Stomach (tissue), 8 donors: ENCODE measurements at regions not wholly inside any gene's neighbourhood (a gene's known extent, or its start where the extent isn't known, plus 50 kb on each side); places are given as distances from the start of the nearest gene placed in this dataset.

Source experiments
- DNase-seq, 2 donors: peaks; one replicate each; pipeline versions ENCODE4 v3.0.0 to v3.0.0-alpha.2; 2013 to 2019
- H3K27ac ChIP-seq, 5 donors: fragments of 200-600 bp in 4 of 5; sonication (generic) in 4 of 5; one replicate each; pipeline ENCODE4 v1.5.1; 2013 to 2019; ENCODE audit warnings: mild to moderate bottlenecking in 1 of 5, moderate library complexity in 1 of 5
- H3K27me3 ChIP-seq, 3 donors: fragments of 200-600 bp; sonication (generic); one replicate each; pipeline ENCODE4 v1.5.1; 2017 to 2019; ENCODE audit warnings: mixed run types in 1 of 3
- H3K36me3 ChIP-seq, 4 donors: fragments of 200-600 bp; sonication (generic); 1 replicate in 3 of 4; 2 replicates in 1 of 4; pipeline ENCODE4 v1.5.1; 2016 to 2019
- H3K4me1 ChIP-seq, 4 donors: fragments of 200-600 bp; sonication (generic); one replicate each; pipeline ENCODE4 v1.5.1; 2016 to 2019
- H3K4me3 ChIP-seq, 4 donors: fragments of 200-600 bp; sonication (generic) in 3 of 4; one replicate each; pipeline ENCODE4 v1.5.1; 2016 to 2019; ENCODE audit warnings: mild to moderate bottlenecking in 1 of 4
- H3K9me3 ChIP-seq, 4 donors: fragments of 200-600 bp; sonication (generic); one replicate each; pipeline ENCODE4 v1.5.1; 2016 to 2019
- CTCF ChIP-seq, 7 experiments: fragments of 450-650 bp in 4 of 7; fragments of 200-600 bp in 3 of 7; sonication (generic) in 3 of 7; IDR thresholded peaks; one replicate each; pipeline ENCODE4 v1.5.1; 2016 to 2019; ENCODE audit warnings: antibody characterized with exemption in 7 of 7, control low read depth in 2 of 7, mild to moderate bottlenecking in 1 of 7
- EP300 ChIP-seq: sonication (generic); formaldehyde crosslinking; IDR thresholded peaks from one replicate; pipeline ENCODE4 v1.6.1; 2017; ENCODE audit warnings: antibody characterized with exemption
- POLR2A ChIP-seq, 4 donors: fragments of 450-650 bp; IDR thresholded peaks; one replicate each; pipeline ENCODE4 v1.6.1; 2016; ENCODE audit warnings: antibody characterized with exemption in 4 of 4, control low read depth in 2 of 4, mild to moderate bottlenecking in 1 of 4, moderate library complexity in 1 of 4
- POLR2AphosphoS5 ChIP-seq, 3 donors: sonication (generic); formaldehyde crosslinking; IDR thresholded peaks; one replicate each; pipeline ENCODE4 v1.6.1; 2016; ENCODE audit warnings: antibody characterized with exemption in 3 of 3
- WGBS, 5 donors: extraction: QIAGEN DNeasy Blood & Tissue Kit in 3 of 5; methylation state at CpG; one replicate each; pipeline versions ENCODE4 v1.1.5 to v1.1.7; 2013 to 2018; 5-methylcytosine and 5-hydroxymethylcytosine counted together
- intact Hi-C: fragments of 100-400 bp; cut with DNase I; formaldehyde crosslinking; loops from one replicate; pipeline ENCODE4 v1.15.1; 2023; ENCODE audit warnings: low total_unique reads
- donor health status: healthy with polysubstance abuse.
- donor health status: Bipolar disorder and iron deficiency.
- donor health status: healthy.

- H3K4me3 ChIP-seq: no peak overlapping the region
- no peaks in the 10 kb centered on the region for H3K4me1 ChIP-seq
- DNase-seq: no peak
- no peak overlapping the region for H3K27ac ChIP-seq
- no peaks in the 10 kb centered on the region for H3K36me3 ChIP-seq
- WGBS, 5 donors: 86 to 90% (median 90%) methylated on average over 10 of the region's 10 CpGs
- intact Hi-C loops: no loop called here
- peaks cover 0 to 7% (median 4%) of the 10 kb centered on the region in 3 donors for H3K27me3 ChIP-seq
- H3K9me3 ChIP-seq: no peaks in the 10 kb centered on the region
- no peak for TF ChIP-seq POLR2A (IDR thresholded peaks at IDR 0.05)
- no peak for TF ChIP-seq EP300
- no peak for TF ChIP-seq POLR2AphosphoS5 (IDR thresholded peaks at IDR 0.05)
- no peak for TF ChIP-seq CTCF (IDR thresholded peaks at IDR 0.05)
Measured at GRCh38 chr20:48096957-48097890, 311.9 kb upstream of the SULF2 start.

- WGBS, 5 donors: 87 to 95% (median 92%) methylated on average over 12 of the region's 12 CpGs
- no peak overlapping the region for H3K4me3 ChIP-seq
- no peak for DNase-seq
- H3K9me3 ChIP-seq: no peaks in the 10 kb centered on the region
- no peaks in the 10 kb centered on the region for H3K4me1 ChIP-seq
- no peaks in the 10 kb centered on the region for H3K36me3 ChIP-seq
- H3K27ac ChIP-seq: no peak overlapping the region
- intact Hi-C loops: no loop called here
- TF ChIP-seq EP300 (no peak), CTCF (IDR thresholded peaks at IDR 0.05) (no peak), POLR2A (IDR thresholded peaks at IDR 0.05) (no peak), POLR2AphosphoS5 (IDR thresholded peaks at IDR 0.05) (no peak)
- peaks cover 0 to 7% (median 5%) of the 10 kb centered on the region in 3 donors for H3K27me3 ChIP-seq
Measured at GRCh38 chr20:48096212-48096875, 311.1 kb upstream of the SULF2 start.

- WGBS, 5 donors: 80 to 86% (median 85%) methylated on average over 7 of the region's 7 CpGs
- Histone ChIP-seq H3K36me3 (no peaks in the 10 kb centered on the region), H3K9me3 (no peaks in the 10 kb centered on the region), H3K4me3 (no peak overlapping the region), H3K27ac (no peak overlapping the region), H3K4me1 (no peaks in the 10 kb centered on the region), H3K27me3 (peaks cover 0 to 19% (median 8%) of the 10 kb centered on the region in 3 donors)
- no peak for DNase-seq
- intact Hi-C loops: no loop called here
- TF ChIP-seq EP300: no peak
- TF ChIP-seq POLR2AphosphoS5 (IDR thresholded peaks at IDR 0.05): no peak
- no peak for TF ChIP-seq CTCF (IDR thresholded peaks at IDR 0.05)
- no peak for TF ChIP-seq POLR2A (IDR thresholded peaks at IDR 0.05)
Measured at GRCh38 chr20:48094944-48095343, 309.7 kb upstream of the SULF2 start.

- intact Hi-C loops: no loop called here
- no peaks in the 10 kb centered on the region for H3K4me1 ChIP-seq
- H3K27me3 ChIP-seq: peaks cover 0 to 22% (median 9%) of the 10 kb centered on the region in 3 donors
- no peaks in the 10 kb centered on the region for H3K9me3 ChIP-seq
- no peak overlapping the region for H3K4me3 ChIP-seq
- 73 to 88% (median 79%) methylated on average over 5 of the region's 5 CpGs for WGBS, 5 donors
- H3K27ac ChIP-seq: no peak overlapping the region
- no peak for DNase-seq
- H3K36me3 ChIP-seq: no peaks in the 10 kb centered on the region
- TF ChIP-seq EP300: no peak
- no peak for TF ChIP-seq POLR2AphosphoS5 (IDR thresholded peaks at IDR 0.05)
- TF ChIP-seq CTCF (IDR thresholded peaks at IDR 0.05): no peak
- TF ChIP-seq POLR2A (IDR thresholded peaks at IDR 0.05): no peak
Measured at GRCh38 chr20:48094196-48094749, 309.0 kb upstream of the SULF2 start.
